Stomach (tissue), 4 donors: ENCODE measurements at regions not wholly inside any gene's neighbourhood (a gene's known extent, or its start where the extent isn't known, plus 50 kb on each side); places are given as distances from the start of the nearest gene placed in this dataset.

Source experiments
- EP300 ChIP-seq: sonication (generic); formaldehyde crosslinking; IDR thresholded peaks from one replicate; pipeline ENCODE4 v1.6.1; 2017; ENCODE audit warnings: antibody characterized with exemption
- POLR2A ChIP-seq, 4 donors: fragments of 450-650 bp; IDR thresholded peaks; one replicate each; pipeline ENCODE4 v1.6.1; 2016; ENCODE audit warnings: antibody characterized with exemption in 4 of 4, control low read depth in 2 of 4, mild to moderate bottlenecking in 1 of 4, moderate library complexity in 1 of 4
- POLR2AphosphoS5 ChIP-seq, 3 donors: sonication (generic); formaldehyde crosslinking; IDR thresholded peaks; one replicate each; pipeline ENCODE4 v1.6.1; 2016; ENCODE audit warnings: antibody characterized with exemption in 3 of 3
- TF ChIP-seq, protein P1 (sequence below), 7 experiments: fragments of 450-650 bp in 4 of 7; fragments of 200-600 bp in 3 of 7; sonication (generic) in 3 of 7; IDR thresholded peaks; one replicate each; pipeline ENCODE4 v1.5.1; 2016 to 2019; ENCODE audit warnings: antibody characterized with exemption in 7 of 7, control low read depth in 2 of 7, mild to moderate bottlenecking in 1 of 7

GRCh38 chr9:2269778-2270177 is 254.6 kb downstream of the SMARCA2 start:
- TF ChIP-seq POLR2A (IDR thresholded peaks at IDR 0.05) (no peak), POLR2AphosphoS5 (IDR thresholded peaks at IDR 0.05) (no peak), EP300 (no peak)
- TF ChIP-seq, protein P1, sequence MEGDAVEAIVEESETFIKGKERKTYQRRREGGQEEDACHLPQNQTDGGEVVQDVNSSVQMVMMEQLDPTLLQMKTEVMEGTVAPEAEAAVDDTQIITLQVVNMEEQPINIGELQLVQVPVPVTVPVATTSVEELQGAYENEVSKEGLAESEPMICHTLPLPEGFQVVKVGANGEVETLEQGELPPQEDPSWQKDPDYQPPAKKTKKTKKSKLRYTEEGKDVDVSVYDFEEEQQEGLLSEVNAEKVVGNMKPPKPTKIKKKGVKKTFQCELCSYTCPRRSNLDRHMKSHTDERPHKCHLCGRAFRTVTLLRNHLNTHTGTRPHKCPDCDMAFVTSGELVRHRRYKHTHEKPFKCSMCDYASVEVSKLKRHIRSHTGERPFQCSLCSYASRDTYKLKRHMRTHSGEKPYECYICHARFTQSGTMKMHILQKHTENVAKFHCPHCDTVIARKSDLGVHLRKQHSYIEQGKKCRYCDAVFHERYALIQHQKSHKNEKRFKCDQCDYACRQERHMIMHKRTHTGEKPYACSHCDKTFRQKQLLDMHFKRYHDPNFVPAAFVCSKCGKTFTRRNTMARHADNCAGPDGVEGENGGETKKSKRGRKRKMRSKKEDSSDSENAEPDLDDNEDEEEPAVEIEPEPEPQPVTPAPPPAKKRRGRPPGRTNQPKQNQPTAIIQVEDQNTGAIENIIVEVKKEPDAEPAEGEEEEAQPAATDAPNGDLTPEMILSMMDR (IDR thresholded peaks at IDR 0.05): no peak
